NCI-H510A treated with DMSO at 0.1 percent for 48 hours (cell line): ENCODE measurements at regions not wholly inside any gene's neighbourhood (a gene's known extent, or its start where the extent isn't known, plus 50 kb on each side); places are given as distances from the start of the nearest gene placed in this dataset.
"Not testable (repeated sequence)": the region's sequence is repeated elsewhere in the genome, so short reads cannot be mapped to it uniquely, and the experiment has no call there.

Source experiments
- DNase-seq: peaks from one replicate; lab custom pipeline; 2025; lab: John Stamatoyannopoulos, UW

GRCh38 chr3:87873136-87873535 lies 185.7 kb downstream of the CGGBP1 start:
- DNase-seq: no peak

GRCh38 chr3:87867001-87867400 lies 191.8 kb downstream of the CGGBP1 start:
- DNase-seq: no peak

GRCh38 chr3:87856126-87856525 lies 202.7 kb downstream of the CGGBP1 start:
- no peak for DNase-seq

GRCh38 chr3:87855616-87856015 lies 203.2 kb downstream of the CGGBP1 start:
- no peak for DNase-seq

GRCh38 chr3:87855211-87855610 lies 203.6 kb downstream of the CGGBP1 start:
- DNase-seq: no peak

- no peak for DNase-seq
Observed at GRCh38 chr3:87848003-87848402, 210.8 kb downstream of the CGGBP1 start.

- no peak for DNase-seq
Observed at GRCh38 chr3:87837076-87837475, 221.7 kb downstream of the CGGBP1 start.

GRCh38 chr3:87836026-87836425 lies 222.8 kb downstream of the CGGBP1 start:
- DNase-seq: no peak

GRCh38 chr3:87835236-87835635 lies 223.6 kb downstream of the CGGBP1 start:
- DNase-seq: no peak

- DNase-seq: no peak
Observed at GRCh38 chr3:87834327-87834726, 224.5 kb downstream of the CGGBP1 start.

GRCh38 chr3:87833039-87833377 lies 225.8 kb downstream of the CGGBP1 start:
- DNase-seq: no peak

GRCh38 chr3:87828046-87828445 lies 230.8 kb downstream of the CGGBP1 start:
- DNase-seq: no peak

- no peak for DNase-seq
Observed at GRCh38 chr3:87822563-87822962, 236.2 kb downstream of the CGGBP1 start.

- not testable (repeated sequence) for DNase-seq
Observed at GRCh38 chr3:87813503-87813902, 245.3 kb downstream of the CGGBP1 start.

GRCh38 chr3:87811953-87812352 lies 246.9 kb downstream of the CGGBP1 start:
- no peak for DNase-seq

- DNase-seq: no peak
Observed at GRCh38 chr3:87810452-87811016, 248.3 kb downstream of the CGGBP1 start.

GRCh38 chr3:87805670-87806069 lies 253.1 kb downstream of the CGGBP1 start:
- no peak for DNase-seq

GRCh38 chr3:87801409-87801808 lies 257.4 kb downstream of the CGGBP1 start:
- DNase-seq: no peak

GRCh38 chr3:87800516-87800915 lies 258.3 kb downstream of the CGGBP1 start:
- DNase-seq: no peak

GRCh38 chr3:87798567-87798947 lies 260.2 kb downstream of the CGGBP1 start:
- DNase-seq: no peak

GRCh38 chr3:87797872-87798566 lies 260.8 kb downstream of the CGGBP1 start:
- no peak for DNase-seq

- no peak for DNase-seq
Observed at GRCh38 chr3:87796843-87797185, 262.0 kb downstream of the CGGBP1 start.

- DNase-seq: no peak
Observed at GRCh38 chr3:87796137-87796842, 262.5 kb downstream of the CGGBP1 start.

GRCh38 chr3:87795701-87796100 lies 263.1 kb downstream of the CGGBP1 start:
- DNase-seq: no peak
